ENCODE measurements at regions not wholly inside any gene's neighbourhood (a gene's known extent, or its start where the extent isn't known, plus 50 kb on each side); places are given as distances from the start of the nearest gene placed in this dataset.

DNA sequence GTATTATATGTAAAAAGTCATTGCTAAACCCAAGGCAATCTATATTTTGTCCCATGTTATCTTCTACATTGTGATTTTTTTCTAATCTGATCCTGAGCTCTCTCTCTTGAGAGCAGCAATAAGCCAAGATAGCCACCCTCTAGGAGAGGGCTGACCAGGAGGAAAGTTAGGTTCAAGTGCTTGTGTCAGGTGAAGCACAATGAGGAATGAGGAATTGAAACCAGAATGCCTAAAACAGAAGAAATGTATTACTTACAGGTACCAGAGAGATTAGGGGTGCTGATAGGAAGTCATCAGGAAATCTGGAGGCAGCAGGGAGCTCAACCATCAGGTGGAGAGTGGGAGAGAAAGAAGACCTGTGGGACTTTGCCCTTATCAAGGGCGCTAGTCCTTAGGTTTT is 85.5 kb upstream of the BARHL2 start:
- H3K9me3 ChIP-seq (ENCODE audit: control insufficient read depth, low read length) = peaks cover 4% of the 10 kb centered on the region
- H3K36me3 ChIP-seq (ENCODE audit: control insufficient read depth, insufficient read depth, low read length, severe bottlenecking) = no peaks in the 10 kb centered on the region
- H3K4me1 ChIP-seq (ENCODE audit: control insufficient read depth, insufficient read depth, low read length) = no peaks in the 10 kb centered on the region
- no peak overlapping the region for H3K9ac ChIP-seq (ENCODE audit: low read length)
- H3K4me3 ChIP-seq (ENCODE audit: low read length) = no peak overlapping the region
- peaks cover 4% of the 10 kb centered on the region for H3K27me3 ChIP-seq (replicated peaks; ENCODE audit: control insufficient read depth, insufficient read depth, low read length)
- no peak for DNase-seq (ENCODE audit: low read depth)

DNA sequence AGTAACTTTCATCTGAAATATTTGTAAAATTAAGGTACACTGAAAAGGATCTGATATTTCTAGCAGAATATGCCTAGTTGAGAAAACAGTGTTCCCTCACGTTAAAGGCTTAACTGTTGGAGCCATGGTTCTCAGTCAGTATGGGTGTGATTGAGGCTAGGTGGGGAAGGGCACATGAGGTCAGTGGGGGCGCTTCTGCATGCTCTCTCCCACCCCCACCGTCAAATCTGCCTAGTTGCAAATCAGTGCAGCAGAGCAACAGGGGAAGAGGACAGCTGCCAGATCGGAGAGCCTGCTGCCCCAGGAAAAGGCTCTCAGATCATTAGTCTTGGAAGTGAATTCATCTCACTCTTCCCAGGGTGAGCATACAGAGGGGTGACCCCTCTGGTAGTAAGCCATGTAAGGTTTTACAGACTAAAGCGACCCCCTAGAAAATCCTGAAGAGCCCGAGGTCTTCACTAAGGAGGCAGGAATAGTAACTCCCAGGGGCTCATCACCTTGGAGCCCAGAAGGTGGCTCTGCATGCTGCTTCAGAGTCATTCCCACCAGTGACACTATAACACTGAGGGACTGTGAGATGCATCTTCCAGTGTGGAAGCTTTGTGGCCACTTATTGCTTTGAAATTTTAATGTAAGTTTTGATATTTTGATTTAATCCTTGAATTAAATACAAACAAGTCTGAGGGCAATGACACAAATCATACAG is 83.1 kb upstream of the BARHL2 start:
- Histone ChIP-seq H3K9ac (ENCODE audit: low read length) (no peak overlapping the region), H3K4me1 (ENCODE audit: control insufficient read depth, insufficient read depth, low read length) (no peaks in the 10 kb centered on the region), H3K36me3 (ENCODE audit: control insufficient read depth, insufficient read depth, low read length, severe bottlenecking) (no peaks in the 10 kb centered on the region), H3K4me3 (ENCODE audit: low read length) (no peak overlapping the region), H3K9me3 (ENCODE audit: control insufficient read depth, low read length) (peaks cover 4% of the 10 kb centered on the region), H3K27me3 (replicated peaks; ENCODE audit: control insufficient read depth, insufficient read depth, low read length) (peaks cover 4% of the 10 kb centered on the region)
- DNase-seq (ENCODE audit: low read depth) = no peak

DNA sequence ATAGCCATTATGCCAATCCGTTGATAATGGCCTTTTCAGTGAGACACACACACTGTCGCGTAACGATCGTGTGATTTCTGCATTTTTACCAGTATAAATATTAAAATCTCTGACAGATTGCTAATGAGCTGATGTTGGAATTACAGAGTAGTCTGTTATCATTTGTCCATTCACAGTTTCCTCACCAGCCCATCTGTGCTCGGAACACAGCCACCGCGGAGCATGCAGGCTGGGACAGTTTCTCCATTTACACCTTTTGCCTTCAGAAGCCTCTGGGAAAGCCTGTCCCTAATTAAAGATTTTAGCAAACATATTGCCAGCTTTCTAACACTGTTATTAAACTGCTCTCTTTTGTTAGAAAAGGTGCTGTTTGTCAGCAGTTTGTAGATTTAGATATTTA is 82.2 kb upstream of the BARHL2 start:
- no peaks in the 10 kb centered on the region for H3K9me3 ChIP-seq (ENCODE audit: control insufficient read depth, low read length)
- H3K9ac ChIP-seq (ENCODE audit: low read length) = no peak overlapping the region
- H3K4me3 ChIP-seq (ENCODE audit: low read length) = no peak overlapping the region
- H3K4me1 ChIP-seq (ENCODE audit: control insufficient read depth, insufficient read depth, low read length) = no peaks in the 10 kb centered on the region
- no peak for DNase-seq (ENCODE audit: low read depth)
- peaks cover 4% of the 10 kb centered on the region for H3K27me3 ChIP-seq (replicated peaks; ENCODE audit: control insufficient read depth, insufficient read depth, low read length)
- no peaks in the 10 kb centered on the region for H3K36me3 ChIP-seq (ENCODE audit: control insufficient read depth, insufficient read depth, low read length, severe bottlenecking)

DNA sequence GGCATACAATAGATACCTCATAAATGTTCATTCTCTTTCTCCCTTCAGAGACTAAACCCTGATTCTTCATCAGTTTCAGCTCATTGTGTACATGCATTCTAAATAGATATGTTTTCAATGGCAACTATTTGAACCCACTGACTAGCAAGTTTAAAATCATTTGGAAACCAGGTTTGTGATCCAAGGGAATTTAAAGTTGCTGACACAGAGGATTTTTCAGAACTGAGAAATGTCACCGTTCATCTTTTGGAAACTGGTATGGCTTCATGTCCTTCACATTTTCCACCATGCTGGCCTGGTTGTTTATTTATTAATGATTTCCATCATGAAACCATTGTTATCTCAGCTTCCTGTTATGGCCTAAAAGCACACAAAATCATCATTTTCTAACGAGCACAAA is 81.8 kb upstream of the BARHL2 start:
- H3K4me1 ChIP-seq (ENCODE audit: control insufficient read depth, insufficient read depth, low read length) = no peaks in the 10 kb centered on the region
- no peak overlapping the region for H3K4me3 ChIP-seq (ENCODE audit: low read length)
- H3K9me3 ChIP-seq (ENCODE audit: control insufficient read depth, low read length) = no peaks in the 10 kb centered on the region
- no peak for DNase-seq (ENCODE audit: low read depth)
- no peaks in the 10 kb centered on the region for H3K36me3 ChIP-seq (ENCODE audit: control insufficient read depth, insufficient read depth, low read length, severe bottlenecking)
- H3K9ac ChIP-seq (ENCODE audit: low read length) = no peak overlapping the region
- peaks cover 4% of the 10 kb centered on the region for H3K27me3 ChIP-seq (replicated peaks; ENCODE audit: control insufficient read depth, insufficient read depth, low read length)

DNA sequence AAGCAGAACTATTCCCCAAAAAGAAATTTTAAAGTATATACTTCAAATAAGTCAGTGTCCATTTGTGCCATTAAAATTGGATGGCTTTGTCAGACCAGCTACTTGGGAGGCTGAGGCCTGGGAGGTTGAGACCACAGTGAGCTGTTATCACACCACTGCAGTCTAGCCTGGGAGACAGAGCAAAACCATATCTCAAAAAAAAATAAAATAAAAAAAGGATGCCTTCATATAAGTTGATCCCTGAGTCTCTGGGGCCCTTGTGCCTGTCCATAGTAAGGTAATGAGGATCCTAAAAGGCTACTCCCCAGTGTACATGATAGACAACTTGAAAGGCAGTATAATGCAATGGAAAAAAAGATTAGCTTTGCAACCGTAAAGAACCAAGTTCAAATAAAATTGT is 81.2 kb upstream of the BARHL2 start:
- no peaks in the 10 kb centered on the region for H3K4me1 ChIP-seq (ENCODE audit: control insufficient read depth, insufficient read depth, low read length)
- H3K9ac ChIP-seq (ENCODE audit: low read length) = no peak overlapping the region
- DNase-seq (ENCODE audit: low read depth) = no peak
- no peaks in the 10 kb centered on the region for H3K9me3 ChIP-seq (ENCODE audit: control insufficient read depth, low read length)
- no peak overlapping the region for H3K4me3 ChIP-seq (ENCODE audit: low read length)
- H3K36me3 ChIP-seq (ENCODE audit: control insufficient read depth, insufficient read depth, low read length, severe bottlenecking) = no peaks in the 10 kb centered on the region
- H3K27me3 ChIP-seq (replicated peaks; ENCODE audit: control insufficient read depth, insufficient read depth, low read length) = peaks cover 4% of the 10 kb centered on the region

DNA sequence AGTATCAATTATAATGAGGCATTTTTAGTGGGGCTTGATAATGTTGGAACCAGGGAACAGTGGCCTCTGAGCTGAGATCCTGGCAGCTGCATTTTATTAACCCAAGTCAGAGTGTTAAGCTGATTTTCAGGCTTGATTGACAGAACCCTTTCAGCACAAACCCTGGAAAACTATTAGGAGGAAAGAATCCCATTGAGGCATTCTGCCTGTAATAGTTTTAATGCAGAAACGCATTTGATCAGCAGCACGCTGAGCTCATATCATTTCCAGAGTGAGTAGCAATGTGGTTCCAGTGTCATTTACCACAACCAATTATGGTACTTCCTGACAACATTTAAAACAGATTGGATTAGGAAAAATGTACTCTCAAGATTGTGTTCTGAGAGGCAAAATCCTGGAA is 78.3 kb upstream of the BARHL2 start:
- Histone ChIP-seq H3K4me3 (ENCODE audit: low read length) (no peak overlapping the region), H3K36me3 (ENCODE audit: control insufficient read depth, insufficient read depth, low read length, severe bottlenecking) (no peaks in the 10 kb centered on the region), H3K9me3 (ENCODE audit: control insufficient read depth, low read length) (no peaks in the 10 kb centered on the region), H3K4me1 (ENCODE audit: control insufficient read depth, insufficient read depth, low read length) (no peaks in the 10 kb centered on the region), H3K9ac (ENCODE audit: low read length) (no peak overlapping the region), H3K27me3 (replicated peaks; ENCODE audit: control insufficient read depth, insufficient read depth, low read length) (peaks cover 4% of the 10 kb centered on the region)
- no peak for DNase-seq (ENCODE audit: low read depth)

DNA sequence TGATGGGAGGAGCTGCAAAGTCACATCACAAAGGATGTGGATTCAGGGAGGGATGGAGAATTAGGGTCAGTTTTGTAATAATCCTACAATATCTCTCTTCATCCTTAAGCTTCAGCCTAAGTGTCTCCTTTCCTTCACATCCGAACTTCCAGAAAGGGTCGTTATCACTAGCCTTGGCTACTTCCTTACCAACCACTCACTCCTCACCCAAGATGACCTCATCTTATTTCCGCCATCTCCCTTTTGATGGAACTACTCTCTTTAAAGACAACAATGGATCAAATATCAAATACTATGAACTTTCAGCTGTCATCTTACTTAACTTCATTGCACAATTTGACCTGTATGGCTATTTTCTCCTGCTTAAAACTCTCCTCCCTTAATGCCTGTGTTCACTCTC is 69.6 kb upstream of the BARHL2 start:
- Histone ChIP-seq H3K4me3 (ENCODE audit: low read length) (no peak overlapping the region), H3K36me3 (ENCODE audit: control insufficient read depth, insufficient read depth, low read length, severe bottlenecking) (no peaks in the 10 kb centered on the region), H3K27me3 (replicated peaks; ENCODE audit: control insufficient read depth, insufficient read depth, low read length) (peaks cover 4% of the 10 kb centered on the region), H3K9ac (ENCODE audit: low read length) (no peak overlapping the region), H3K9me3 (ENCODE audit: control insufficient read depth, low read length) (no peaks in the 10 kb centered on the region), H3K4me1 (ENCODE audit: control insufficient read depth, insufficient read depth, low read length) (peaks cover 5% of the 10 kb centered on the region)
- no peak for DNase-seq (ENCODE audit: low read depth)

DNA sequence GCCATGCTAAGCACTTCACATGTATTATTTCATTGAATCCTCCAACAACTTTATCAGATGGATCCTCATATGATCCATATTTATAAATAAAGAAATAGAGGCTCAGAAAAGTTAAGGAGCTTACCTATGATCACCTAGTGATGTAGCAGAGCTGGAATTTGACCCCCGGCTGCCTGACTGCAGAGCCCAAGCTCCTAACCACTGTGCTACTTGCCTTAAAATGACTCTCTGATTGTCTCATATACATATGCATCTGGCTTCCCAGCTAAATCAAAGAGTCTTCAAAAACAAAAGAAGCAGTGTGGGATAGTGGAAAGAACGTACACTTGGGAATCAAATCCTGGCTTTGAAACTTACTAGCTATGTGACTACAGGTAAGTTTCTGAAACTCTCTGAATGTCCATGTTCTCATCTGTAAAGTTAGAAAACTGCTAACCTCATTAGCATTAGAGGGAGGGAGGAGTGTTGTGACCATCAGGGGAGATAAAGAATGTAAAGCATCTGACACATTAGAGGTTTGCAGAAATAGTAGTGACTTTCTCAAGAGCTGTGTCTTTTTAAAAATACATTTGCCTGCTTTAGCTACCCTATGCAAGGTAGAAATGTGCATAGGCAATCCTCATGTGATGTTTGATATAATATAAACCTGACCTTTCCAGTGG is 67.2 kb upstream of the BARHL2 start:
- Histone ChIP-seq H3K9me3 (ENCODE audit: control insufficient read depth, low read length) (no peaks in the 10 kb centered on the region), H3K9ac (ENCODE audit: low read length) (no peak overlapping the region), H3K4me3 (ENCODE audit: low read length) (no peak overlapping the region), H3K27me3 (replicated peaks; ENCODE audit: control insufficient read depth, insufficient read depth, low read length) (peaks cover 4% of the 10 kb centered on the region), H3K4me1 (ENCODE audit: control insufficient read depth, insufficient read depth, low read length) (peaks cover 24% of the 10 kb centered on the region), H3K36me3 (ENCODE audit: control insufficient read depth, insufficient read depth, low read length, severe bottlenecking) (no peaks in the 10 kb centered on the region)
- no peak for DNase-seq (ENCODE audit: low read depth)

DNA sequence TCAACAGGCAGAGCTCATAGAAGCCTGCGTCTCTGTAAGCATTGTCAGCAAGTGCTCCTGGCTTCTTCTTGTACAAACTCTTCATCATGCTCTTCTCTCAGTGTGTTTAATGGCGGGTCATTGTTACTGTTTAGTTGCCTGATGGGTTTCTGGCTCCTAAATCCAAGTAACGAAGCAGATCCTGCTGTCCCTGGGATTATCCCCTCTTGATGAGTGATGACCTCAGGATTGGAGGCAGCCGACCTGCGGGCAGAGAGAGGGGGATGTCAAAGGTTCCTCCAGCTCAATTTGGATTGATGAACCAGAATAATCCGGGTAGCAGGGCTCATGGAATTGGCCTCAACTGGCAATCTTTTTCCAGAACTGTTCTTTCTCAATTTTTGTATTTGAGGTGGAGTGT is 66.1 kb upstream of the BARHL2 start:
- Histone ChIP-seq H3K4me3 (ENCODE audit: low read length) (no peak overlapping the region), H3K9ac (ENCODE audit: low read length) (no peak overlapping the region), H3K4me1 (ENCODE audit: control insufficient read depth, insufficient read depth, low read length) (peaks cover 32% of the 10 kb centered on the region), H3K36me3 (ENCODE audit: control insufficient read depth, insufficient read depth, low read length, severe bottlenecking) (no peaks in the 10 kb centered on the region), H3K27me3 (replicated peaks; ENCODE audit: control insufficient read depth, insufficient read depth, low read length) (peaks cover 4% of the 10 kb centered on the region), H3K9me3 (ENCODE audit: control insufficient read depth, low read length) (no peaks in the 10 kb centered on the region)
- DNase-seq (ENCODE audit: low read depth) = no peak

DNA sequence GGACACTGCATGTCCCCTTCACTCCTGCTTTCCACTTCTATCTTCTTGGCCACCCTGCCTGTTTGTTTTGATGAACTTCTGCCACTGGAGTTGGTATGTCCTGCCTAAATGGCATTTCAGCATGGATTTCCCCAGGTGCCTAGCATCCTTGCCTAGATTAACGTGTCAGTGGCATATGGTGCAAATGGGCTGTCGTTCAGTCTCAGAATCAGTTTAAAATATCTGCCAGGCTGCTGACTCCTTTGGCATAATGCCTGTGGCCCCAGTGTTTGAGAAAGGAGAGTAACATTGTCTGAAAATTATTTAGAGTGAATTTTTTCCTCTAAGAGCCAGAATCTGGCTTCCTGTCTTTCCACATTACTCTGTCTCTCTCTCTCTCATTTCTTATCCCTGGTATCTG is 64.9 kb upstream of the BARHL2 start:
- H3K4me1 ChIP-seq (ENCODE audit: control insufficient read depth, insufficient read depth, low read length) = peaks cover 32% of the 10 kb centered on the region
- H3K9ac ChIP-seq (ENCODE audit: low read length) = no peak overlapping the region
- H3K9me3 ChIP-seq (ENCODE audit: control insufficient read depth, low read length) = no peaks in the 10 kb centered on the region
- H3K4me3 ChIP-seq (ENCODE audit: low read length) = no peak overlapping the region
- H3K36me3 ChIP-seq (ENCODE audit: control insufficient read depth, insufficient read depth, low read length, severe bottlenecking) = no peaks in the 10 kb centered on the region
- H3K27me3 ChIP-seq (replicated peaks; ENCODE audit: control insufficient read depth, insufficient read depth, low read length) = peaks cover 4% of the 10 kb centered on the region
- no peak for DNase-seq (ENCODE audit: low read depth)

DNA sequence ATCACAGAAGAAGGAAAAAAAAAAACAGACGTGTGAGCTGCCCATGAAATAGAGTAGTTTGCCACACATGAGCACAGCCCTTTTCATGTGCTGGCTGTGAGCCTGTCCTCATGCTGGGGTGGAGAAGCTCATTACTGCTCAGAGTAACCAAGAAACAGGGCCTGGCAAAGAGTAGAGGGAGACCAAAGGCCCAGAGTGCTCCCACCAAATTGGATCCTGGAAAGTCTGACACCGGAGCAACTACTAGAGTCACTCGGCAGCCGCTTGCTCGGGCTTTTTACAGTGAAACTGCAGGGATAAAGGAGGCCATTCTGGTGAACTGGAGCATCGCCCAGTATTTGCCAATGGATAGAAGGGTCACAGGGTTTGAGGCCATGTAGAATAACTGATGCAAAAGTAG is 64.4 kb upstream of the BARHL2 start:
- no peak for DNase-seq (ENCODE audit: low read depth)
- H3K4me3 ChIP-seq (ENCODE audit: low read length) = no peak overlapping the region
- H3K9ac ChIP-seq (ENCODE audit: low read length) = no peak overlapping the region
- H3K4me1 ChIP-seq (ENCODE audit: control insufficient read depth, insufficient read depth, low read length) = peaks cover 32% of the 10 kb centered on the region
- H3K27me3 ChIP-seq (replicated peaks; ENCODE audit: control insufficient read depth, insufficient read depth, low read length) = peaks cover 4% of the 10 kb centered on the region
- no peaks in the 10 kb centered on the region for H3K9me3 ChIP-seq (ENCODE audit: control insufficient read depth, low read length)
- H3K36me3 ChIP-seq (ENCODE audit: control insufficient read depth, insufficient read depth, low read length, severe bottlenecking) = no peaks in the 10 kb centered on the region

DNA sequence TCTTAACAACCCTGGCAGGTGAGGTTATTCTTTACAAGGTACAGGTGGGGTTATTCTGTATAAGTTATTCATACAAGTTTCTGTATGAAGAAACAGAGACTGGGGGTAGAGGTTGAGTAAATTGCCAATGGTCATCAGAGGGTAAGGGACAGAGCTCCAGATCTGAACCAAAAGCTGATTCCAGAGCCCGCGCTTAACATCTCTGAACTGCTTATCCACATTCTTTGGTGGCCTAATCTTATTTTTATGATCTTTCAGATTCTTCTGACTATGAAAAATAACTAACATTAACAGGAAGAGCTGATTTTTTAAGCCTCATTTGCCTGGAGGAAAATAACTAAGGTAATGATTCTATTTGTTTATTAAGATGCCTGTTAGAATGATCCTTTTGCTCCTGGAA is 63.9 kb upstream of the BARHL2 start:
- peaks cover 4% of the 10 kb centered on the region for H3K27me3 ChIP-seq (replicated peaks; ENCODE audit: control insufficient read depth, insufficient read depth, low read length)

More for the DNA sequence above, 63.9 kb upstream of the BARHL2 start:
- Histone ChIP-seq H3K4me3 (ENCODE audit: low read length) (no peak overlapping the region), H3K4me1 (ENCODE audit: control insufficient read depth, insufficient read depth, low read length) (peaks cover 32% of the 10 kb centered on the region), H3K9me3 (ENCODE audit: control insufficient read depth, low read length) (no peaks in the 10 kb centered on the region), H3K36me3 (ENCODE audit: control insufficient read depth, insufficient read depth, low read length, severe bottlenecking) (no peaks in the 10 kb centered on the region), H3K9ac (ENCODE audit: low read length) (no peak overlapping the region)
- DNase-seq (ENCODE audit: low read depth) = no peak
